ENCODE measurements at regions not wholly inside any gene's neighbourhood (a gene's known extent, or its start where the extent isn't known, plus 50 kb on each side); places are given as distances from the start of the nearest gene placed in this dataset.

DNA sequence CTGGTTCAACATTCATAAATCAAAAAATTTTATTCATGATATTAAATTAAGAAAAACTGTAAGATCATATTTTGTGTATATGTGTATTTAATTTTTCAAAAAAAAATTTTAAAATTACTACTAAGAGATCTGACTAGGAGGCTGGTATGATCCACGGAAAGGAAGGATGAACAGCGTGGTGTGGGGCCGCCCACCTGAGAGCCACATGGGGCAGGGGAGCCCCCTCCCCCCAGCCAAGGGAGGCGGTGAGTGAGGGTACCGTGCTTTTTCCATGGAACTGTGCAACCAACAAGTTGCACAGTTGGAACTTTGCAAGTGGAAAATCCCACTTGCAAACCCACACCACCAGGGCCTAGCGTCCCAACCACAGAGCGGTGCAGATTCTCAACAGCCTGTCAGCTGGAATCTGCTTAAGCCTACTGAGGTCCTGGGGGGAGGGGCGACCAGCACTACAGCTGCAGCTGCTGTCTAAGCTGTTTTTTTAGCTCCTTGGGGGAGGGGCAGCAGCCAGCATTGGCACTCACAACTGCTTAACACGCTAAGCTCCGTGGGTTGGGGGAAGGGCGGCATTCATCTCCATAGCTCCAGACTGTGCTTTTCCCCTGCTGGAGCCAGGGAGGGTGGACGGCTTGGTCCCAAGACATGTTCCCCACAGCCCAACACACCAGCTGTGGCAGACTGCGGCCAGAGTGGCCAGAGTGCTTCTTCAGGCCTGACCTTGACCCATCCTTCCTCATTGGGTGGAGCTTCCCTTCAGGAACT, 94.2 kb upstream of the IGFBP3 start:
- TF ChIP-seq, protein P1, sequence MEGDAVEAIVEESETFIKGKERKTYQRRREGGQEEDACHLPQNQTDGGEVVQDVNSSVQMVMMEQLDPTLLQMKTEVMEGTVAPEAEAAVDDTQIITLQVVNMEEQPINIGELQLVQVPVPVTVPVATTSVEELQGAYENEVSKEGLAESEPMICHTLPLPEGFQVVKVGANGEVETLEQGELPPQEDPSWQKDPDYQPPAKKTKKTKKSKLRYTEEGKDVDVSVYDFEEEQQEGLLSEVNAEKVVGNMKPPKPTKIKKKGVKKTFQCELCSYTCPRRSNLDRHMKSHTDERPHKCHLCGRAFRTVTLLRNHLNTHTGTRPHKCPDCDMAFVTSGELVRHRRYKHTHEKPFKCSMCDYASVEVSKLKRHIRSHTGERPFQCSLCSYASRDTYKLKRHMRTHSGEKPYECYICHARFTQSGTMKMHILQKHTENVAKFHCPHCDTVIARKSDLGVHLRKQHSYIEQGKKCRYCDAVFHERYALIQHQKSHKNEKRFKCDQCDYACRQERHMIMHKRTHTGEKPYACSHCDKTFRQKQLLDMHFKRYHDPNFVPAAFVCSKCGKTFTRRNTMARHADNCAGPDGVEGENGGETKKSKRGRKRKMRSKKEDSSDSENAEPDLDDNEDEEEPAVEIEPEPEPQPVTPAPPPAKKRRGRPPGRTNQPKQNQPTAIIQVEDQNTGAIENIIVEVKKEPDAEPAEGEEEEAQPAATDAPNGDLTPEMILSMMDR (IDR thresholded peaks at IDR 0.05), result no peak
- no peak for TF ChIP-seq EZH2 (IDR thresholded peaks at IDR 0.05; ENCODE audit: borderline replicate concordance, insufficient read depth, low read depth, low read length, poor library complexity, severe bottlenecking)
